C4-2B (cell line): ENCODE measurements at regions not wholly inside any gene's neighbourhood (a gene's known extent, or its start where the extent isn't known, plus 50 kb on each side); places are given as distances from the start of the nearest gene placed in this dataset.

ENCODE experiments used
- CTCF ChIP-seq: fragments of 450-650 bp; conservative IDR thresholded peaks from 2 replicates; pipeline ENCODE4 v1.5.1; 2017; ENCODE audit warnings: mild to moderate bottlenecking
- ZFX ChIP-seq: fragments of 450-650 bp; IDR thresholded peaks from 2 replicates; pipeline ENCODE4 v1.6.1; 2017

DNA sequence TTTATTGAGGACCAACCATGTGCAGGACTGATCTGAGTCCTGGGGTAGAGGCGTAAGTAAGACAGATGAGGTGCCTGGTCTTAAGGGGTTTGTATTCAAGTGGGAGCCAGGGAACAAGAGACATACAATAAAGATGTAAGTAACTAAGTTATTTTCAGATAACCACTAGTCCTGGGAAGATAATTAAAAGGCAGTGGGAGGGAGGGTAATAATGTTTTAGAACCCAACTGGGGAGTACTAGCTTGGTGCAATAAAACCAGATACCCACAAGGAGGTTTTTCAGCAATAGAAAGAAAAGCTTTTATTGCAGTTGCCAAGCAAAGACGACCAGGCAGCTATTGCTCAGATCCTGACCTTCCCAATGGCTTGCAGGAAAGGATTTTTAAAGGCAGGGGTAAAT is 893.7 kb downstream of the UQCRFS1 start:
- TF ChIP-seq CTCF = no peak
- TF ChIP-seq ZFX = no peak
